A549 (cell line): ENCODE measurements at regions not wholly inside any gene's neighbourhood (a gene's known extent, or its start where the extent isn't known, plus 50 kb on each side); places are given as distances from the start of the nearest gene placed in this dataset.

Experiments
- FOSB ChIP-seq: fragments of 250-450 bp; sonication (Bioruptor Pico); IDR thresholded peaks from 2 replicates; pipeline ENCODE4 v1.5.0; 2020; ENCODE audit warnings: mild to moderate bottlenecking, moderate library complexity
- JUNB ChIP-seq: fragments of >200 bp; sonication (Bioruptor Twin); formaldehyde crosslinking; IDR thresholded peaks from 2 replicates; pipeline ENCODE4 v1.6.1; 2016
- MAFK ChIP-seq: fragments of 450-650 bp; IDR thresholded peaks from 2 replicates; pipeline ENCODE4 v1.6.1; 2014; ENCODE audit not compliant: partially characterized antibody
- MAZ ChIP-seq: fragments of 150-350 bp; IDR thresholded peaks from 2 replicates; pipeline ENCODE4 v1.6.1; 2014; ENCODE audit warnings: antibody characterized with exemption, low read depth, low read length, borderline replicate concordance
- SMC3 ChIP-seq: fragments of >200 bp; sonication (Bioruptor Twin); formaldehyde crosslinking; IDR thresholded peaks from 3 replicates; pipeline ENCODE4 v1.6.1; 2018; ENCODE audit warnings: inconsistent platforms
- ZFP36 ChIP-seq: fragments of 450-650 bp; IDR thresholded peaks from 2 replicates; pipeline ENCODE4 v1.6.1; 2014; ENCODE audit warnings: borderline replicate concordance; ENCODE audit not compliant: partially characterized antibody
- ZNF302 ChIP-seq: fragments of 250-450 bp; sonication (Bioruptor Pico); IDR thresholded peaks from 2 replicates; pipeline ENCODE4 v1.9.0; 2021; ENCODE audit warnings: inconsistent platforms, mild to moderate bottlenecking, moderate library complexity
- TF ChIP-seq, protein P1 (sequence below): fragments of >200 bp; sonication (Bioruptor Twin); formaldehyde crosslinking; IDR thresholded peaks from 3 replicates; pipeline ENCODE4 v1.5.1; 2016
- TF ChIP-seq, protein P2 (sequence below): IDR thresholded peaks from 2 replicates; pipeline ENCODE4 v1.6.1; 2012
- TF ChIP-seq, protein P3 (sequence below): fragments of 200-600 bp; sonication (generic); IDR thresholded peaks from 2 replicates; pipeline ENCODE4 v1.6.1; 2016; ENCODE audit warnings: antibody characterized with exemption, mild to moderate bottlenecking, moderate library complexity

DNA sequence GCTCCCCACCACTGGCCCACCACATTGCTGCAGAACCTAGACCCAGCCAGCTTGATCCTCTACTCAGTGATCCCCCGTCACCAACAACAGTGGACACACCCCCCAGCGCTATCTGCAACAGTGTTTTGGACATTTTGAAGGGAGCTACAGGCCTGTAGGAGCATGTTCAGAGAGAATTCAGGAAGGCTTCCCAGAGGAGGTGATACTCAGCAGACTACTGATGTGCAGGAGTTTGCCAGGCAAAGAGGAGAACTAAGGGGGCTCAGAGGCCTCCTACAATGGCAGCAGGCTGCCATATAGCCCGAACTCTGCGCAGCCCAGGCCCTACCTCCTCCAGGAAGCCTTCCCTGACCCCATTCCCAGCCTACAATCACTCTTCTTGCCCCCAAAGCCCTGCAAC is 70.0 kb downstream of the SYNE3 start:
- TF ChIP-seq, protein P1, sequence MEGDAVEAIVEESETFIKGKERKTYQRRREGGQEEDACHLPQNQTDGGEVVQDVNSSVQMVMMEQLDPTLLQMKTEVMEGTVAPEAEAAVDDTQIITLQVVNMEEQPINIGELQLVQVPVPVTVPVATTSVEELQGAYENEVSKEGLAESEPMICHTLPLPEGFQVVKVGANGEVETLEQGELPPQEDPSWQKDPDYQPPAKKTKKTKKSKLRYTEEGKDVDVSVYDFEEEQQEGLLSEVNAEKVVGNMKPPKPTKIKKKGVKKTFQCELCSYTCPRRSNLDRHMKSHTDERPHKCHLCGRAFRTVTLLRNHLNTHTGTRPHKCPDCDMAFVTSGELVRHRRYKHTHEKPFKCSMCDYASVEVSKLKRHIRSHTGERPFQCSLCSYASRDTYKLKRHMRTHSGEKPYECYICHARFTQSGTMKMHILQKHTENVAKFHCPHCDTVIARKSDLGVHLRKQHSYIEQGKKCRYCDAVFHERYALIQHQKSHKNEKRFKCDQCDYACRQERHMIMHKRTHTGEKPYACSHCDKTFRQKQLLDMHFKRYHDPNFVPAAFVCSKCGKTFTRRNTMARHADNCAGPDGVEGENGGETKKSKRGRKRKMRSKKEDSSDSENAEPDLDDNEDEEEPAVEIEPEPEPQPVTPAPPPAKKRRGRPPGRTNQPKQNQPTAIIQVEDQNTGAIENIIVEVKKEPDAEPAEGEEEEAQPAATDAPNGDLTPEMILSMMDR = no peak
- no peak for TF ChIP-seq ZNF302
- TF ChIP-seq JUNB = no peak
- no peak for TF ChIP-seq ZFP36
- TF ChIP-seq, protein P2, sequence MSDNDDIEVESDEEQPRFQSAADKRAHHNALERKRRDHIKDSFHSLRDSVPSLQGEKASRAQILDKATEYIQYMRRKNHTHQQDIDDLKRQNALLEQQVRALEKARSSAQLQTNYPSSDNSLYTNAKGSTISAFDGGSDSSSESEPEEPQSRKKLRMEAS = no peak
- no peak for TF ChIP-seq FOSB
- TF ChIP-seq, protein P3, sequence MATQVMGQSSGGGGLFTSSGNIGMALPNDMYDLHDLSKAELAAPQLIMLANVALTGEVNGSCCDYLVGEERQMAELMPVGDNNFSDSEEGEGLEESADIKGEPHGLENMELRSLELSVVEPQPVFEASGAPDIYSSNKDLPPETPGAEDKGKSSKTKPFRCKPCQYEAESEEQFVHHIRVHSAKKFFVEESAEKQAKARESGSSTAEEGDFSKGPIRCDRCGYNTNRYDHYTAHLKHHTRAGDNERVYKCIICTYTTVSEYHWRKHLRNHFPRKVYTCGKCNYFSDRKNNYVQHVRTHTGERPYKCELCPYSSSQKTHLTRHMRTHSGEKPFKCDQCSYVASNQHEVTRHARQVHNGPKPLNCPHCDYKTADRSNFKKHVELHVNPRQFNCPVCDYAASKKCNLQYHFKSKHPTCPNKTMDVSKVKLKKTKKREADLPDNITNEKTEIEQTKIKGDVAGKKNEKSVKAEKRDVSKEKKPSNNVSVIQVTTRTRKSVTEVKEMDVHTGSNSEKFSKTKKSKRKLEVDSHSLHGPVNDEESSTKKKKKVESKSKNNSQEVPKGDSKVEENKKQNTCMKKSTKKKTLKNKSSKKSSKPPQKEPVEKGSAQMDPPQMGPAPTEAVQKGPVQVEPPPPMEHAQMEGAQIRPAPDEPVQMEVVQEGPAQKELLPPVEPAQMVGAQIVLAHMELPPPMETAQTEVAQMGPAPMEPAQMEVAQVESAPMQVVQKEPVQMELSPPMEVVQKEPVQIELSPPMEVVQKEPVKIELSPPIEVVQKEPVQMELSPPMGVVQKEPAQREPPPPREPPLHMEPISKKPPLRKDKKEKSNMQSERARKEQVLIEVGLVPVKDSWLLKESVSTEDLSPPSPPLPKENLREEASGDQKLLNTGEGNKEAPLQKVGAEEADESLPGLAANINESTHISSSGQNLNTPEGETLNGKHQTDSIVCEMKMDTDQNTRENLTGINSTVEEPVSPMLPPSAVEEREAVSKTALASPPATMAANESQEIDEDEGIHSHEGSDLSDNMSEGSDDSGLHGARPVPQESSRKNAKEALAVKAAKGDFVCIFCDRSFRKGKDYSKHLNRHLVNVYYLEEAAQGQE = no peak
- TF ChIP-seq SMC3 = no peak
- no peak for TF ChIP-seq MAFK
- no peak for TF ChIP-seq MAZ
